GM03348 (cell line): ENCODE measurements at regions not wholly inside any gene's neighbourhood (a gene's known extent, or its start where the extent isn't known, plus 50 kb on each side); places are given as distances from the start of the nearest gene placed in this dataset.
"Not testable (repeated sequence)": the region's sequence is repeated elsewhere in the genome, so short reads cannot be mapped to it uniquely, and the experiment has no call there.

Source experiments
- DNase-seq: peaks from one replicate; pipeline ENCODE4 v3.0.0; 2012; ENCODE audit warnings: low spot score

DNA sequence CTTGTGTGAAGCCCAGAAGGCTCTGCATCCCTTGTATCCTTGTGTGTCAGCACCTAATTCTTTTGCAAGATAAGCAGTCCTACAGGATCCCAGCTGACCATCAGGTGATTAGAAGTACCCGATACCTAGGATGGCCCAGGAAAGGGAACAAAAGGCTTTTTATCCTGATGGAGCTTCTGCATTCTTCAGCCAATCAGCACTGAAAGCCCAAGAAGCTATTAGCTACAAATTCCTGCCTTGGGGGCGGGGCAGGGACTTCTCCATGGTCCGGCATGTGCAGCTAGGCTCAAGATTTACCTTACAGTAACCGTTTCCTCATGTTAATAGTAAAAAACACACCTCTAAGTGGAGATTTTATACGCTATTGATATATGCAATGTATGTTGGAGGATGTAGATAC is 264.6 kb upstream of the THUMPD2 start:
- DNase-seq = no peak

DNA sequence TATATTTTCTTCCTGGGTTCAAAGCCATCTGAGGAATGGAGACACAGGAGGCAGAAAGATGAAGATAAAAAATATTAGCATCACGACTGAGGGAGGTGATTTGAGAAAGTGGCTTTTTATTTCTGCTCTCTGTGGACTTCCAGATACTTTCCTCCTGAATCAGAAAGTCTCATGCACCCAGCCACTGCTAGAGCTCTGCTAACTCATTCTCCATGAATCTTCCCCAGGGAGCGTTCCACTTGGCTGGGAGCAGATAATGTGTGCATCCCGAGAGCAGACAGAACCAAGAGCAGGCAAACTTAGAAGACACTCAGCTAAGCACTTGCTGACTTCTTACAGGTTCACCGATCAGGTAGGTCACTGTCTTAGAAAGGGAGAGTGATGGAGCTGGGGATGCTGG is 264.1 kb upstream of the THUMPD2 start:
- peak; percentile 57 for DNase-seq

DNA sequence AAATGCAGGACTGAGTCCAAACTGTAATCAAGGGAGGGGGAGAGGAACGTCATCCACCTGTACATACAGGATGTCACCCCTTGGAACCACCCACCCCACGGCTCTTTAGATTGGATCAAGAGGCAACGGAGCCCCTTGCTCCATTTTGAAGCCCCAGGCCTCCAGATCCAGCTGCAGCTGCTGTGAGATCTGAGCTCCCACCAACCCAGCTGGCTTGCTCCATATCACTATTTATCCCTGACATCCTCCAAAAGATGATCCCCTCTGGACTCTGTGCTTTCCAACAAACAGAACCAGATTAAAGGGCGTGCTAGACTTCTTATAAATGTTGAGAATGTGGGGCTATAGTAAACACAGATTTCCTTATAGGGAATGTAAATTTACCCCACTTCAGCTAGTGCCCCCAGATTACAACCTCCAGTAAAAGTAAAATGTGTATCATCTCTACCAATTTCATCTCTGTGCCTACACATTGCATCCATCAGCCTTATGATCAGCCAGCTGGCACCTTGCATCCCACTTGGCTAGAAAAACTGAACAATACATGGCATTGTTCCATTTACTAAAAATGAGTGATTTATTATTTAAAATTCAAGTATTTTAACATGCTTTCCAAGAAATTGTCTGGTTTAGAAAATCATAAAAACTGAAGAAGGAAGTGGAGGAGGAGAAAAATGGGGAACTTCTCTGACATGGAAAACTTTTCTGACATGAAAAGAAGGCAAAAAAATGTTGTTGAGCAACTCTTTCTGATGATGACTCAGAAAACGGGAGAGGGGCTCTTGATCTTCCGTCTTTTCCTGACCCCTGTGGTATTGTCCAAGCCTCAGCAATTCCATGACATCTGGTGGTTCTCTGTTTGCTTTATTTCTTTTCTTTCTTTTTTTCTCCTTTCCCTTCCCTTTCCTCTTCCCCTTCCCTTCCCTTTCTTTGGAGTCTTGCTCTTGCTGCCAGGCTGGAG is 262.6 kb upstream of the THUMPD2 start:
- peak; percentile 85 for DNase-seq

DNA sequence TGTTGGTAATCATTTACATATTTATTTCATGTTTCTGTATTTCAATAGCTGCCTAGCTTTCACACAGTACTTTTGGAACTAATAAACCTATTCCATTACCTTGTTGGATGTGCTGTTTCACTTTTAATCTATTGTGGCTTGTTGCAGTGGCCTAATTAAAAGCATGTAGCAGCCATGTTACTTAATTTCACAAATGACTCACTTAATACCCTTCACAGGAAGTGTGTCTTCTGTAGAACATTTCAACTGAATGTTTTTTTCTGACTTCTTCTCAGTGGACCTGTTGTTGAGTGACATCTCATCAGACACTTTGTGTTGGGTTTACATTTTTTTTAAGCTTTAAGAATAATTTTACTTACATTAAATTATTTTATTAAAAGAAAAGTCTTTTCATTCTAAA is 260.5 kb upstream of the THUMPD2 start:
- peak; percentile 15 for DNase-seq

DNA sequence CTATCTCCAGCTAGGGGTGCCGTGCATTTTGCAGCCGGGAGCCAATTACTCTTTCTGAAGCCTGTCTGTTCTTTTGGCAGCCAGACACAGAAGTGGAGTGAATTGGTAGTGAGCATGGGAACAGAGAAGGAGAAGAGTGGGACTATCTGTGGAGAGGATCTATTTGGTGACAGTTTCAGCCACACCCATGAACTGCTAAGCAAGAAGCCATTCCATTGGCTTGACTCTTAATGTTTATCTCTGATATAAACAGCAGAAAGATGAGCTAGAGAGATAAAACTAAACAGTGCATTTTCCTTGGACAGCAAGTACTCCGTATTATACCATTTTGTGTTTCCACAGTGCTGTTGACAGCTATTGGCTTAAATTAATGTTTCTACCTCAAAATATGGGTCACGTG is 259.6 kb upstream of the THUMPD2 start:
- peak; percentile 12 for DNase-seq

DNA sequence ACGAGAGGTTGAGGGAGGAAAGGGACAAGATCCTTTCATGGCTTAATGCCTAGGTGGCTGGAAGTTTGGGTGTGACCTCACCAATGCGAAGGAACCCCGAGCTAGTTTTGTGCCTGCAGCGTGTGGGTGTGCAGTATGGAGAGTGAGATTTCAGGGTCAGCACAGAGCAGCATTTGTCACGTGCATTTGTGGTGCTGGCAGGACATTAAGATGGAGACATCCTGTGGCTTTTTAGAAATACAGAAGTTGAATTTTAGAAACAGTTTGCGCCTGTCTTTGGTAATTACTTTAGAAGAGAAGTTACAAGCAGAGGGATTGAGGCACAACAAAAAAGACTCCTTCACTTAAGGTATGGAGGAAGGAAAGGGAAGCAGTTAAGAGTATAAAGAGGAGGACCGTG is 258.2 kb upstream of the THUMPD2 start:
- DNase-seq = no peak

DNA sequence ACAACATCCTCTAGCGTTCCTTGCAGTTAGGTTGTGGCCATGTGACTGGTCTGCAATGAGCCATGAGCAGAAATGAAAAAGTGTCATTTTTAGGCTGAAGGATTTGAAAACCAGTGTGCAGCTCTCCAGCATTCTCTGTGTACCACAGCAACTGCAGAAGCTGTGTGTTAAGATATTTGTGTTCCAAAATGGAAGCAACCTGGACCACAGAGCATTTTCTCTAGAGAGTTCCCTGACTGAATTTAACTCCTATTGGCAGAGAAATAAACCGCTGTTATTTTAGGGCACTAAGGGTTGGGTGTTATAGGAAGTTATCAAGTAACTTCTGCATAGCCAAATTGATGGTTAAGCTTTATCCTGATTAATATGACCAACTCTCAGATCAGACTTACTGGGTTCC is 257.2 kb upstream of the THUMPD2 start:
- DNase-seq = no peak

DNA sequence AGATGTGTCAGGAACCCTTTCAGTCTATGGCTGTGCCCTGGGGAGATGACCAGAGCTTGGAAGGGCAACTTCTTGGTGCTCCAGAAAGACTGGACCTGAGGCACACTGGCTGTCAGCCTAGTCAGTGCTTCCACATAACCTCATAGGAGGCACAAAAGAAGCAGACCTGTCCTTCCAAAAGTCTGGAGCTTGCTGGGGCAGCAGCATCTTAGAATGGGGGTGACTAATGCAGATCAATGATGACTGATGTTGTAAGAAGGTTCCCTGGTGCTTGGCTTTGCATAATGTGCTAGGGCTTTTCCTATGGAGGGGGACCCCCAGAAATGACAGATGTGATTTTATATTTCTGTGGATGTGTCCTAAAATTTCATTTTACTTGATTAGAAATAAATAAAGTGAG is 255.7 kb upstream of the THUMPD2 start:
- DNase-seq = no peak

DNA sequence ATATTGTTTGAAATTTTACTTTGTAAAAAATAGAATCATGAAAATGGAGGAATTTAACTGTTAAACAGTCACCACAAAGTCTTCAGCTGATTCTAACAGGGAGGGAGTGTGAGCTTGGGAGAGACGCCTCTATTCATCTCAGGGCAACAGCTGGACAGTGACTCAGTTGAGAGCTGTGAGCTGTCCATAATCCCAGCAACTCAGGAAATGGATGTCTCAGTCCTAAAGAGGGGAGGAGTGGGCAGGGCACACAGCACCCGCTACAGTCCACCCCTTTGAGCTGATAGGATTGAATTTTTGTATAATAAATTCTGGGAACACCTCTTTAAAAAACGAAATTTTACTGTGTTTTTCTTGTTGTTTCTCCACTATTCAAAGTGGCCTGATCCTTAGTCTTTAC is 255.1 kb upstream of the THUMPD2 start:
- peak; percentile 61 for DNase-seq

DNA sequence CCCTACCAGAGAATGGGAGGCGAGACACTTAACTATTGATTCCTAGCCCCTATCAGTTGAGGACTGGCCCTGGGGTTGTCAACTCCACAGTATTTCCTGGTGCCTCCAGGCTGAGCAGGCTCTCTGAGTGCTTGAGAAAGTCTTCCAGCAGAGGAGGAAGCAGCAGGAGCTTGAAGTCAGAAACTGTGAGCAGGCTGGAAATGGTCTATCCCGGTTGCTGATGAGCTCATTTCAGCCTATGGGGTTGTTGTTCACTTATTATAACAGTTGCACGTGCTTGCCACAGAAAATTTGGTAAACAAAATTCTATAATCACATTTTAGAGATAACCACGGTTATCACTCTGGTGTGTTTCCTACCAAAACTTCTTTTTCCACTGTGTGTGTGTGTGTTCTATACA is 254.7 kb upstream of the THUMPD2 start:
- DNase-seq = no peak

DNA sequence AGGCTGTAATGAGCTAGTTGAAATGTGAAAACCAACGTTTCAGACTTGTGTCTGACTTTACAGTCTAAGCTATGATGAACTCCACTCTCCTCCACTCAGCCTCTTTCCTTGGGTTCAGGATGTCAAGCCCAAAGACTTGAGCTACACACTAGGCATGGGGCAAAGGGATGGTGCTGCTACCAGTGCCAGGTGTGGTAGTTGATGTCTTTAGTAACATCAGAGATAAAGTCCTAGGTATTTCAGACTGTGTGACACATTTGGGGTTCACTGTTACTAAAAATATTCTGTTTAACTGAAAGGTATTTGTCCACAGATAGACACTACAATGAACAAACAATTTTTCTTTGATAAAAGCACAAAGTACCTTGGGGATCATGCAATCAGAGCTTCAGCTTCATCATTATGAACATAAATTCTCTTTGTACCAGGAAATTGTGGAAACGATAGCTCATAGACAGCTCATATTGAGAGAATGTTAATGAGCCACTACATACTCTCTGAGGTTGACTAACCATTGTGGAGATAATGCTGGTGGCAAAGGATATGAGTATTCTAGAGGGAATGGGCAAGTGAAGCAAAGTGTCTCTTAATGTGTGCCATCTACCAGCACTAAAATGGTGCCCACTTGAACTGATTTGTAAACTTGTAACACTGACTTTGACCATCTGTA is 253.7 kb upstream of the THUMPD2 start:
- DNase-seq = peak; percentile 51

DNA sequence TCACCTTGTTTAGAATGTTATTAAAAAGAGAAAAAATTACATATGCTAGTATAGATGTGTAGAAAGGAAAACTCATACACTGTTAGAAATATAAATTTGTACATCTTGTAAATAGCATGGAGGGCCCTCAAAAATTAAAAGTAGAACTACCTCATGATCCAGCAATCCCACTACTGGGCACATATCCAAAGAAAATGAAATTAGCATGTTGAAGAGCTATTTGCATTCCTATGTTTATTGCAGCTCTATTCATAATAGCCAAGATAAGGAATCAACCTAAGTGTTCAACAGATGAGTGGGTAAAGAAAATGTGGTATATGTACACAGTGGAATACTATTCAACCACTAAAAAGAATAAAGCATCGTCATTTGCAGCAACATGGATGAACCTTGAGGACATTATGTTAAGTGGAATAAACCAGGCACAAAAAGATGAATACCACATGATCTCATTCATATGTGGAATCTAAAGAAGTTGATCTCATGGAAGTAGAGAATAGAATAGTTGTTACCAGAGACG is 251.5 kb upstream of the THUMPD2 start:
- no peak for DNase-seq

DNA sequence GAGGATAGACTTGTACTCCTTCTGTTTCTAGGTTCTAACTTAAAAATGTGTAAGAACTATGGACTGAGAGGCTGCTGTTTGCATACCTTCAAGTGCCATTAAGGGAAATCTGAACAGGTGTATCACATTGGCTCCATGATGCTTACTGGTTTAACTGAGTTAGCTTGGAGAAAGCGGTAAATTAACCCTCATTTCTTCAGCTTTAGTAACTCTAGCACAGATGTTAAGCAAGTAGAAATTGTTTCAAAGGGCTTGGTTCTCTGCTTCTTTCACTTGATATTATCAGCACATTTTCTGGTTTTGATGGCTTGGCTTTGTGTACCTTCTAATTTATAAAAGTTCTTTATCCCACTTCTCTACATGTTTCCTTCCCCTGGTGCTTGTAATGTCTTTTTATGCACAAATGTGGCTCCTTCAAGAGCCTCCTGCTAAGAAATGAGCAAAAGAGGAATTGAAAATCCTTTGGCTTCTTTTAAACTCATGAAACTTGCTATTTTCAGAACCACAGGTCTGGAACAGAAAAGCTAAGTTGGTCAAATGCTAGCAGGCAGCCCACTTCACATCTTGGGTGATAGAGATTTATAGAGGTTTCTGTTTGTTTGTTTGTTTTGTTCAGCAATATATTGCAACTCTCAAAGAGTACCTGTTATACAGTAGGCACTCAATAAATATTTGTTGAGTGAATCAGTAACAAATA is 249.9 kb upstream of the THUMPD2 start:
- DNase-seq = no peak

DNA sequence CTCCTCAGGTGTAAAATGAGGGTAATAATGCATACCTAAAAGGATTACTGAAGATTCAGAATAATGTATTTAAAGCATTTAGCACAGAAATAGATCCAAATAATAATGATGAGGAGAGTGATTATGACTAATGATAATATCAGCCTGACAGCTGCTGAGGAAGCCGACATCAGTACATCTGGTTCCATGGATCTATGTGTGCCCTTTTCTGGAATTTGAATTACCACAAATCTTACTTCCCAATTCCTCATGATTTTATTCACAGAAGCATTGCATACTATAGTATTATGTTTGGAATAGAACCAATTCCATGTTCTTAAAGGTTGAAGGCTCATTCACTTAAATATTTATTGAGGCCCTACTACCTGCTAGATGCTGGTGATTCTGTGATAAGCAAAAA is 248.9 kb upstream of the THUMPD2 start:
- no peak for DNase-seq

DNA sequence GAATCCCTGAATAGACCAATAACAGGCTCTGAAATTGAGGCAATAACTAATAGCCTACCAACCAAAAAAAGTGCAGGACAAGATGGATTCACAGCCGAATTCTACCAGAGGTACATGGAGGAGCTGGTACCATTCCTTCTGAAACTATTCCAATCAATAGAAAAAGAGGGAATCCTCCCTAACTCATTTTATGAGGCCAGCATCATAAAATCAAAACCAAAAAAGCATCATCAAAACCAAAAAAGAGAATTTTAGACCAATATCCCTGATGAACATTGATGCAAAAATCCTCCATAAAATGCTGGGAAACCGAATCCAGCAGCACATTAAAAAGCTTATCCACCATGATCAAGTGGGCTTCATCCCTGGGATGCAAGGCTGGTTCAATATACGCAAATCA is 246.2 kb upstream of the THUMPD2 start:
- not testable (repeated sequence) for DNase-seq

DNA sequence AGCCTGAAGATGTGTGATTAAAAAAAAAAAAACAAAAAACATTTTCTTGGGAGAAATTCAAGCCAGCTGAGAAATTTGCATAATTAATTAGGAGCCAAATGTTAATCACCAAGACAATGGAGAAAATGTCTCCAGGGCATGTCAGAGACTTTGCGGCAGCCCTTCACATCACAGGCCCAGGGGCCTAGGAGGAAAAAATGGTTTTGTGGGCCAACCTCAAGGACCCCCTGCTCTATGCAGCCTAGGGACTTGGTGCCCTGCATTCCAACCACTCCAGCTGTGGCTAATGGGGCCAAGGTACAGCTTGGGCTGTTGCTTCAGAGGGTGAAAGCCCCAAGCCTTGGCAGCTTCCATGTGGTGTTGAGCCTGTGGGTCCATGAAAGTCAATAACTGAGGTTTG is 241.9 kb upstream of the THUMPD2 start:
- no peak for DNase-seq

DNA sequence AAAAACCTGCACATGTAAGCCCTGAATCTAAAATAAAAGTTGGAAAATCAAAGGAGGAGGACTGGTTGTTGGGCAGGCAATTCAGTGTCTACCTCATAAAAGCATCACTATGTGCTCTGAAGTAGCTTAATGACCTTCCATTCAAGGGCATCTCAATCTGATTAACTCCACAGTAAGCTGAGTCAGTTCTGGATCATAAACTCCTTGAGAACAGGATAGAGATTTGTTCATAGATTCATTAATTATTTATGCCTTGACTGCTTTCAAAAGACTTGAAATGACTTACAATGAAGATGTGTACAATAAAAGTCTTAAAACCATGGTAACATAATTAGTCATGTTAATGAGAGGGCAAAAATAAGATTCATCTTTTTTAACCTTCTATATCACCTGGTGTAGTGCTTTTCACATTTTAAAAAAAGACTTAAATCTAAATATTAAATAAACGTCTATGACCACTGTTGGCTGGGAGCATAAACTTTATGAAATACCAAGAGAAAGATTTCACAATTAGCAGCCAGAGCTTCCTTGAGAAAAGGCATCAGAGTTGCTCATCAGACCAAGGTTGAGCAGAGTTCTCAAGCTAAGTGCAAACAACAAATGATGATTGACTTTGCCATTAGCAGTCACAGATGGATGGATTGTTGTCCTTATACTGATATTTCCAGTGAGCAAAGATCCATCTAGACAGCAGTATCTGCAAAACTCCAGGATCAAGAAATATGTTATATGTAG is 237.3 kb upstream of the THUMPD2 start:
- peak; percentile 48 for DNase-seq

DNA sequence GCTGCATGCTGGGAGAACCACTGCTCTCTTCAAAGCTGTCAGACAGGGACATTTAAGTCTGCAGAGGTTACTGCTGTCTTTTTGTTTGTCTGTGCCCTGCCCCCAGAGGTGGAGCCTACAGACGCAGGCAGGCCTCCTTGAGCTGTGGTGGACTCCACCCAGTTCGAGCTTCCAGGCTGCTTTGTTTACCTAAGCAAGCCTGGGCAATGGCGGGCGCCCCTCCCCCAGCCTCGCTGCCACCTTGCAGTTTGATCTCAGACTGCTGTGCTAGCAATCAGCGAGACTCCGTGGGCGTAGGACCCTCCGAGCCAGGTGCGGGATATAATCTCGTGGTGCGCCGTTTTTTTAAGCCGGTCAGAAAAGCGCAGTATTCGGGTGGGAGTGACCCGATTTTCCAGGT is 234.9 kb upstream of the THUMPD2 start:
- DNase-seq = not testable (repeated sequence)

DNA sequence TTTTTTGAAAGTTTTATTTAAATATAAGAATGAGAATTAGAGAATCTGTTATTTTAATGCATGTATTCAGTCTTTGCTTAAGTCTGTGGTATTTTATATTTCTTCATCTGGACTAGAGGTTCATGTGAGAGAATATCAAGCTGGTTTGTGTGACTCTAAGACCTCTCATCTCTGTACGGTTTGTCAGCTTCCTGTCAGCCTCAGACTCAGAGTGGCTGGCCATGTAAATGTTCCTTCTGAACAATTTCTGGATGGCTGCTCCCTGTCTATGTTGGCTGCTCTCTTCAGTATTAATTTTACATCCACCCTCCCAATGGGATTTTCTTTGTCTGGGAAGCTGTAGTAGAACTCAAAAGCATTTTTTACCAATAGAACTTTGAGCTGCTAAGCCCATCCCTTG is 225.3 kb upstream of the THUMPD2 start:
- DNase-seq = peak; percentile 35

DNA sequence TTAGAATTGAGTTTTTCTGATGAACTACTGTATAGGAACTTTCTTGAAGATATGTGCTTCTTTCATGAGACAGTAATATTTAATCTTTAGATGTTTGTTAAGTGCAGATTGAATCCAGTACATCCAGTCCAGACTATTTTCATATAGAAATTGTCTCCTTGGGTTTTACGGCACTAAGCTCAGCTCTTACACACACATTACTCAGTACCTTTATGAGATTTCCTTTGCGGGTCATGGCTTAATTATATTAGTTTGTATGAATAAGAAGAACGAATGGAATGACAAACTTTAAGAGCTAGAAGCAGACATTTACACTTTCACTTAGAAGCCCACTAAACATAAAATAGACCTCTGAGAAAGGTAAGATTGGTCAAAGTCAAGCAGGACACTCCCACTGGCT is 223.3 kb upstream of the THUMPD2 start:
- no peak for DNase-seq

DNA sequence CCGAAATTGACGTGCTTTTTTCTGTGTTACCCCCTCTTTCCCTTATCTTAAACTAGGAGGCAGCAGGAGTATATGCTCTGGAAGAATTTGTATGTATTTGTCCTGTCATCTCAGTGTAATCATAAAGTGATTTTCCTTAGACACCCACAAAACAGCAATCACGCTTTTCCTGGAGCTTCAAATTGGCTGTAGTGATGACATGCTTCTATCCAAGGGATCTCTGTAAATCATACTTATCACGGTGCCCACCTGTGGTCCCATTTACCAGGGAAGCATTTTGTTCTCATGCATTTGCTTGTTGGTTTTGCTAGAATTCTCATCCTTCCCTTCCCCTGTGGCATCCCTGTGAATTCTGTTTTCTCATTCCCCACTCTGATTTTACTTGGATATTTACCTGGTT is 220.8 kb upstream of the THUMPD2 start:
- no peak for DNase-seq

DNA sequence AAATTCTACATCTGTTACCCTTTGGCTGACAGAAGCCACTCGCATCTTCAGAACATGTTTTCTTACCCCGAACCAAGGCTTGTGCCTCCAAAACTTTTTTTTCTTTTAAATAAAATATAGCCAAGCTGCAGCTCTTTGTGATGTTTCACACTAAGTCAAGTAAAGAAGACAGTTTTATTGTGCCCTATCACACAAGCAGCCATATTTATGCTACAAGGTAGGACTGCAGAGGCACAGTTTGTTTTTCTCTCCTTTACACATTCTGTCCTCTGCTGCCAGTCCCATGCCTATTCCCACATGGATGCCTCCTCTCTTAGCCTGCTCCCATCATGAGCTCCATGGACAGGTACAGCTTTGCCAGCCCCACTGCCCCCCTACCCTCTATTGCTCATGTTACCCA is 219.6 kb upstream of the THUMPD2 start:
- no peak for DNase-seq
